ENCODE measurements at regions not wholly inside any gene's neighbourhood (a gene's known extent, or its start where the extent isn't known, plus 50 kb on each side); places are given as distances from the start of the nearest gene placed in this dataset.

DNA sequence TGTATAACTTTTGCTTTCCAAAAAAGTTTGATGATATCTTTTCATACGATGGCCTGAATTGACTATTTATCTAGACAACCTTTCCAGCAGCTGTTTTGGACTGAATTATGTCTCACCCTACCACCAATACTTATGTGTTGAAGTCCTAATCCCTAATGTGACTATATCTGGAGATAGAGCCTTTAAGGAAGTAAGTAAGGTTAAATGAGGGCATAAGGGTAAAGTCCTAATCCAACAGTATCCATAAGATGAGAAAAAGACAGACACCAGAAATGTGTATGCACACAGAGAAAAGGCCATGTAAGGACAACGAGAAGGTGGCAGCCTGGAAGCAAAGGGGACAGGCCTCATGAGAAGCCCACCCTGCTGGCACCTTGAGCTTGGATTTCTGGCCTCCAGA lies 86.6 kb upstream of the PPARGC1A start:
- no peak overlapping the region for H3K4me2 ChIP-seq (ENCODE audit: insufficient read depth, low read length)
- H3K9ac ChIP-seq (replicated peaks; ENCODE audit: extremely low read depth, insufficient read depth, low read length), result no peak overlapping the region
- H3K9me1 ChIP-seq (replicated peaks; ENCODE audit: control insufficient read depth, extremely low read depth, insufficient read depth, low read length), result no peaks in the 10 kb centered on the region
- no peaks in the 10 kb centered on the region for H3K27me3 ChIP-seq (ENCODE audit: control insufficient read depth in 2 of 2, insufficient read depth in 2 of 2, low read length in 2 of 2)
- no peaks in the 10 kb centered on the region for H4K20me1 ChIP-seq (replicated peaks; ENCODE audit: control insufficient read depth, extremely low read depth, insufficient read depth, low read length)
- CTCF ChIA-PET, result no interaction called here
- H3K4me3 ChIP-seq (replicated peaks in 1 of 3; ENCODE audit: insufficient read depth in 1 of 3, low read depth in 1 of 3, low read length in 3 of 3), result no peak overlapping the region
- DNase-seq (ENCODE audit: low read depth, low spot score) (no peak), FAIRE-seq (no peak)
- TF ChIP-seq FOS (IDR thresholded peaks at IDR 0.05; ENCODE audit: borderline replicate concordance, insufficient read depth, low read length) (no peak), JUN (IDR thresholded peaks at IDR 0.05; ENCODE audit: borderline replicate concordance, insufficient read depth, insufficient read length, low read depth) (no peak), EZH2 (IDR thresholded peaks at IDR 0.05; ENCODE audit: borderline replicate concordance, low read depth, low read length, severe bottlenecking) (no peak), MYC (IDR thresholded peaks at IDR 0.05; ENCODE audit: low read depth, low read length) (no peak), POLR2A (IDR thresholded peaks at IDR 0.05; ENCODE audit: low read depth, low read length) (no peak), POLR2AphosphoS5 (IDR thresholded peaks at IDR 0.05; ENCODE audit: insufficient read depth, low read depth, low read length) (no peak), GATA2 (IDR thresholded peaks at IDR 0.05; ENCODE audit: insufficient read depth, insufficient read length, low read depth, low read length) (no peak)
- TF ChIP-seq, protein P1, sequence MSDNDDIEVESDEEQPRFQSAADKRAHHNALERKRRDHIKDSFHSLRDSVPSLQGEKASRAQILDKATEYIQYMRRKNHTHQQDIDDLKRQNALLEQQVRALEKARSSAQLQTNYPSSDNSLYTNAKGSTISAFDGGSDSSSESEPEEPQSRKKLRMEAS (IDR thresholded peaks at IDR 0.05; ENCODE audit: insufficient read depth, insufficient read length), result no peak
- TF ChIP-seq, protein P2, sequence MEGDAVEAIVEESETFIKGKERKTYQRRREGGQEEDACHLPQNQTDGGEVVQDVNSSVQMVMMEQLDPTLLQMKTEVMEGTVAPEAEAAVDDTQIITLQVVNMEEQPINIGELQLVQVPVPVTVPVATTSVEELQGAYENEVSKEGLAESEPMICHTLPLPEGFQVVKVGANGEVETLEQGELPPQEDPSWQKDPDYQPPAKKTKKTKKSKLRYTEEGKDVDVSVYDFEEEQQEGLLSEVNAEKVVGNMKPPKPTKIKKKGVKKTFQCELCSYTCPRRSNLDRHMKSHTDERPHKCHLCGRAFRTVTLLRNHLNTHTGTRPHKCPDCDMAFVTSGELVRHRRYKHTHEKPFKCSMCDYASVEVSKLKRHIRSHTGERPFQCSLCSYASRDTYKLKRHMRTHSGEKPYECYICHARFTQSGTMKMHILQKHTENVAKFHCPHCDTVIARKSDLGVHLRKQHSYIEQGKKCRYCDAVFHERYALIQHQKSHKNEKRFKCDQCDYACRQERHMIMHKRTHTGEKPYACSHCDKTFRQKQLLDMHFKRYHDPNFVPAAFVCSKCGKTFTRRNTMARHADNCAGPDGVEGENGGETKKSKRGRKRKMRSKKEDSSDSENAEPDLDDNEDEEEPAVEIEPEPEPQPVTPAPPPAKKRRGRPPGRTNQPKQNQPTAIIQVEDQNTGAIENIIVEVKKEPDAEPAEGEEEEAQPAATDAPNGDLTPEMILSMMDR (IDR thresholded peaks at IDR 0.05; ENCODE audit: extremely low read depth in 1 of 2, insufficient read depth in 1 of 2, low read depth in 1 of 2, low read length in 2 of 2), result no peak
- intact Hi-C loops (cut with micrococcal nuclease) (no loop called here), dilution Hi-C loops (cut with MboI; ENCODE audit: extremely low pct_ligation_motif_present, low sequenced_read_pairs) (no loop called here)
- BruUV-seq (replicated peaks), result no TSS peak
- no peak overlapping the region for H2AFZ ChIP-seq (ENCODE audit: low read depth, low read length)
- no peaks in the 10 kb centered on the region for H3K9me3 ChIP-seq (replicated peaks; ENCODE audit: control insufficient read depth, insufficient read depth, low read length)
- no peaks in the 10 kb centered on the region for H3K36me3 ChIP-seq (ENCODE audit: control insufficient read depth in 2 of 2, extremely low read depth in 1 of 2, insufficient read depth in 2 of 2, low read length in 2 of 2)
- H3K4me1 ChIP-seq (ENCODE audit: control insufficient read depth, extremely low read depth, insufficient read depth, low read length), result no peaks in the 10 kb centered on the region
- POLR2A ChIA-PET, result no interaction called here
- no peak overlapping the region for H3K27ac ChIP-seq (ENCODE audit: insufficient read depth, low read depth, low read length)
- no peaks in the 10 kb centered on the region for H3K79me2 ChIP-seq (ENCODE audit: control insufficient read depth, insufficient read depth, low read length)

All from endothelial cell of umbilical vein (primary cell).